ENCODE measurements at regions not wholly inside any gene's neighbourhood (a gene's known extent, or its start where the extent isn't known, plus 50 kb on each side); places are given as distances from the start of the nearest gene placed in this dataset.

- intact Hi-C loops (cut with micrococcal nuclease) (no loop called here), in situ Hi-C loops (cut with MboI; ENCODE audit: low sequenced_read_pairs) (no loop called here), dilution Hi-C loops (cut with HindIII; ENCODE audit: low sequenced_read_pairs, unreplicated experiment) (no loop called here)
- ChIA-PET CTCF (no interaction called here), POLR2A (ENCODE audit: unreplicated experiment) (no interaction called here)
- Histone ChIP-seq H3K4me3 (ENCODE audit: insufficient read depth, low read depth, low read length) (no peak overlapping the region), H4K20me1 (ENCODE audit: insufficient read depth, low read length) (no peaks in the 10 kb centered on the region), H3K56ac (ENCODE audit: extremely low read depth, insufficient read depth, low read length) (no peak overlapping the region), H2BK5ac (ENCODE audit: low read depth, low read length, poor library complexity, severe bottlenecking) (no peak overlapping the region), H2BK120ac (ENCODE audit: low read depth, low read length) (no peak overlapping the region), H2AFZ (replicated peaks; ENCODE audit: low read length, poor library complexity) (no peak overlapping the region), H2BK15ac (ENCODE audit: low read depth, low read length) (no peak overlapping the region), H3K27me3 (ENCODE audit: control insufficient read depth, insufficient read depth, low read length) (no peaks in the 10 kb centered on the region), H3K36me3 (ENCODE audit: control insufficient read depth, insufficient read depth, low read length) (no peaks in the 10 kb centered on the region), H3K4me1 (ENCODE audit: control insufficient read depth, insufficient read depth, low read length) (no peaks in the 10 kb centered on the region), H3K79me1 (ENCODE audit: low read depth in 1 of 2, low read length in 2 of 2) (no peaks in the 10 kb centered on the region), H2AK9ac (replicated peaks; ENCODE audit: low read depth, low read length, poor library complexity) (no peak overlapping the region), H3K9me1 (ENCODE audit: insufficient read depth, low read length) (no peaks in the 10 kb centered on the region), H3K4me2 (ENCODE audit: low read depth, low read length) (no peak overlapping the region), H4K91ac (ENCODE audit: insufficient read depth, low read depth, low read length) (no peak overlapping the region), H4K8ac (ENCODE audit: low read depth in 2 of 2, low read length in 2 of 2) (no peak overlapping the region), H3K9ac (ENCODE audit: low read depth, low read length) (no peak overlapping the region), H2AK5ac (ENCODE audit: low read depth, low read length) (no peak overlapping the region), H2BK20ac (ENCODE audit: low read depth, low read length) (no peak overlapping the region), H3K23ac (ENCODE audit: low read depth, low read length) (no peak overlapping the region), H3K14ac (replicated peaks; ENCODE audit: low read depth, low read length) (no peak overlapping the region), H3K4ac (ENCODE audit: low read depth, low read length) (no peak overlapping the region), H3K27ac (ENCODE audit: insufficient read depth, low read length) (no peak overlapping the region), H3K18ac (ENCODE audit: low read depth, low read length) (no peak overlapping the region), H4K5ac (ENCODE audit: low read depth, low read length) (no peak overlapping the region), H3K9me3 (ENCODE audit: control insufficient read depth, insufficient read depth, low read length) (no peaks in the 10 kb centered on the region)
- no peak for TF ChIP-seq NFE2L2 (IDR thresholded peaks at IDR 0.05; ENCODE audit: low read depth, low read length)
- no peak for TF ChIP-seq CTCF (conservative IDR thresholded peaks at IDR 0.05; ENCODE audit: low read depth, low read length)
- no peak for TF ChIP-seq CEBPB (IDR thresholded peaks at IDR 0.05; ENCODE audit: low read depth, low read length)
- no peak for TF ChIP-seq USF2 (IDR thresholded peaks at IDR 0.05; ENCODE audit: low read depth, low read length)
- TF ChIP-seq ELK1 (IDR thresholded peaks at IDR 0.05; ENCODE audit: borderline replicate concordance, low read depth, low read length): no peak
- no peak for TF ChIP-seq FOS (IDR thresholded peaks at IDR 0.05; ENCODE audit: low read depth, low read length)
- TF ChIP-seq CHD1 (IDR thresholded peaks at IDR 0.05; ENCODE audit: low read depth, low read length): no peak
- TF ChIP-seq MXI1 (IDR thresholded peaks at IDR 0.05; ENCODE audit: borderline replicate concordance, low read depth, low read length): no peak
- TF ChIP-seq POLR2A (IDR thresholded peaks at IDR 0.05; ENCODE audit: low read depth, low read length): no peak
- TF ChIP-seq MAZ (IDR thresholded peaks at IDR 0.05; ENCODE audit: borderline replicate concordance, low read depth, low read length): no peak
- TF ChIP-seq RFX5 (IDR thresholded peaks at IDR 0.05; ENCODE audit: low read depth, low read length): no peak
- no peak for TF ChIP-seq RCOR1 (IDR thresholded peaks at IDR 0.05; ENCODE audit: insufficient replicate concordance, low read length)
- TF ChIP-seq RAD21 (IDR thresholded peaks at IDR 0.05; ENCODE audit: low read length): no peak
- no peak for TF ChIP-seq SMC3 (IDR thresholded peaks at IDR 0.05; ENCODE audit: low read depth, low read length)
- TF ChIP-seq MAFK (IDR thresholded peaks at IDR 0.05; ENCODE audit: low read depth, low read length): no peak
- TF ChIP-seq BHLHE40 (IDR thresholded peaks at IDR 0.05; ENCODE audit: low read depth, low read length): no peak
- DNase-seq (no peak), ATAC-seq (ENCODE audit: low read depth) (no peak)
- BruUV-seq (replicated peaks): no TSS peak
- WGBS, 2 experiments (ENCODE audit: extremely low coverage in 2 of 2, insufficient read length in 1 of 2): 100% methylated on average over 1 of the region's 8 CpGs; no CpG with 5 or more reads in 1 of the 2 experiments
Observed at GRCh38 chr5:106940301-106940846, 730.4 kb downstream of the EFNA5 start.

Measured in IMR-90 (cell line).